ENCODE measurements at regions not wholly inside any gene's neighbourhood (a gene's known extent, or its start where the extent isn't known, plus 50 kb on each side); places are given as distances from the start of the nearest gene placed in this dataset.

DNA sequence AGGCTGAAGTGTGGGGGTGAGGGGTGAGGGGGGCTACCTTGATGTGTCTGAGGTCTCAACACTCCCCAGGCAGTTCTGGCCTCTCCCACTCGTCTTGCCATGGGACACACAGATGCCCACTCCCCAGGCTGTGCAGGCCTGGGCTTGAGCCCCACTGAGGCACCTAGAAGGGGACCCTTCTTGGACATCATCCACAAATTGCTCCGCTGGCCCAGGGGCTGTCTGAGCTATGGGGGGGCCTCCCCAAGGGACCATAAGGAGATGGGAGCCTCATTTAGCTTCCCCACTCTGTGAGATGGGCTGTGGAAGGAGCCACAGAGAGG, 155.5 kb upstream of the MLN start:
- Histone ChIP-seq H3K4me1 (ENCODE audit: control insufficient read depth, insufficient read depth, low read length) (peaks cover 32% of the 10 kb centered on the region), H3K9ac (ENCODE audit: low read length) (no peak overlapping the region), H3K27ac (ENCODE audit: low read depth, low read length) (no peak overlapping the region), H3K27me3 (ENCODE audit: control insufficient read depth, insufficient read depth, low read length) (no peaks in the 10 kb centered on the region), H3K4me3 (ENCODE audit: low read depth, low read length) (no peak overlapping the region), H3K36me3 (ENCODE audit: control insufficient read depth, insufficient read depth, low read length) (no peaks in the 10 kb centered on the region), H3K9me3 (ENCODE audit: control insufficient read depth, insufficient read depth, low read depth, low read length) (peaks cover under 1% of the 10 kb centered on the region; the same call in 1 of the 2 replicates)

DNA sequence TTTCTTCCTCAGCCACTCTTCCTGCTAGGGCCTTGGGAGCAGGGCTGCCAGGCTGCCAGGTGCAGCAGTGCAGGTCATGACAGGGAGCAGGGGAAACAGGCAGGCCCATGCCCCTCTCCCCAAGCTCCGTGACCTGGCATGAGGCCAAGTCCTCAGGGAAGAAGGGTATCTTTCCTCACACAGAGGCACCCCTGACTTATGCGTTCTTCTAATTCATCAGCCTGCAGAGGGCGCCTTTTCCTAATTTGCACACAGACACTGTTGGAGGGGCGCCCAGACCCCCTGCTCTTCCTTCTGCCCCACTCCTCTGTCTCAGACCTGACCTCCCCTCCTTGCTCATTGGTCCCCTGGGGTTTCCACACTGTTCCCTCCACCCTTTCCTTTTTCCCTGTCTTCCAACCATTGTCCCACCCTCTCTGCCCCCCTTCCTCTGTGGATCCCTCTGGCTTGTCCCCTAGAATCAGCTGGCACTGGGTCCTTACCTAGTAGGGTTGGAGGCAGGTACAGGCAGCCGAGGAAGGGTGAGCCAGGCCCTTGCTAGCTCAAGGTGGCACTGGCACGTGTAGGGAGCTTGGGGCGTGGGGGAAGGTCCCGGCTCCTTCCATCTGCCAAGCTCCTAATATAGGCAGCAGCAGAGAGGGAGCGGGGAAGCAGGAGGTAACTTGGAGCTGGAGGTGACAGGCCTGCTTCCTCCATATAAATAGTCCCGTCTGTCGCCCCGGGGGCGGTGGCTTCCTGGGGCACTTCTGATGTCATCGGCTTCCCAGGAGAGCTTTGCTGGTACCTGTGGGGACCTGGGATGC, 154.9 kb upstream of the MLN start:
- Histone ChIP-seq H3K9ac (ENCODE audit: low read length) (peak overlapping the region; percentile 24), H3K9me3 (ENCODE audit: control insufficient read depth, insufficient read depth, low read depth, low read length) (no peaks in the 10 kb centered on the region), H3K4me1 (ENCODE audit: control insufficient read depth, insufficient read depth, low read length) (peaks cover 33% of the 10 kb centered on the region), H3K36me3 (ENCODE audit: control insufficient read depth, insufficient read depth, low read length) (no peaks in the 10 kb centered on the region), H3K27ac (ENCODE audit: low read depth, low read length) (no peak overlapping the region), H3K27me3 (ENCODE audit: control insufficient read depth, insufficient read depth, low read length) (no peaks in the 10 kb centered on the region), H3K4me3 (ENCODE audit: low read depth, low read length) (no peak overlapping the region)

DNA sequence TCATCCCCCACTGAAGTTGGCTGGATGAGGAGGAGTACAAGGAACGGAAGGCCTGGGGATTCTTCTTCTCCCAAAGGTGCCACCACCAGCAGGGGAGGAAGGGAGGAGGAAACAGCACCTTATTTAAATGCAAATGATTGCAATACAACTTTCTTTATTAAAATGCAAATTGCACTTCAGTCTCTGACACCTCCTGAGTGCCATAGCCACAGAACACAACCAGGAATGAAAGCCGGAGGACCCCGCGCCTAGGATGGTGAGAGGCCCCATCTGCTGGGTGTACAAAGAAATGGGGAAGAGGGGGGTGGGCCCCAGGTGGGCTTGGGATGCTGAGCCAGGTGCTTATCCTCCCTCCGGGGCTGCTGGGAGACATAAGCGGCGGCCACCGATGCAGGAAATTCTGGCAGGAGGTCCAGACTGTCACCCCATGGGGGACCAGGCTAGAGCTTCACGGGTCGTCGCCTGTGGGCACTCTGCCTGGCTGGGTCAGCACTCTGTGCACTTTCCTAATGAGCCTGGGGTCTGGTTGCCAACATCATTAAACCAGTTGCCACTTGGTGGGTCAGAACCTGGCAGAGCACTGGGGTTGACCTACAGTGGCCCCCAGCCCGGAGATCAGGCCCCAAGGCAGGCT, 154.2 kb upstream of the MLN start:
- no peaks in the 10 kb centered on the region for H3K27me3 ChIP-seq (ENCODE audit: control insufficient read depth, insufficient read depth, low read length)
- peaks cover 33% of the 10 kb centered on the region for H3K4me1 ChIP-seq (ENCODE audit: control insufficient read depth, insufficient read depth, low read length)

DNA sequence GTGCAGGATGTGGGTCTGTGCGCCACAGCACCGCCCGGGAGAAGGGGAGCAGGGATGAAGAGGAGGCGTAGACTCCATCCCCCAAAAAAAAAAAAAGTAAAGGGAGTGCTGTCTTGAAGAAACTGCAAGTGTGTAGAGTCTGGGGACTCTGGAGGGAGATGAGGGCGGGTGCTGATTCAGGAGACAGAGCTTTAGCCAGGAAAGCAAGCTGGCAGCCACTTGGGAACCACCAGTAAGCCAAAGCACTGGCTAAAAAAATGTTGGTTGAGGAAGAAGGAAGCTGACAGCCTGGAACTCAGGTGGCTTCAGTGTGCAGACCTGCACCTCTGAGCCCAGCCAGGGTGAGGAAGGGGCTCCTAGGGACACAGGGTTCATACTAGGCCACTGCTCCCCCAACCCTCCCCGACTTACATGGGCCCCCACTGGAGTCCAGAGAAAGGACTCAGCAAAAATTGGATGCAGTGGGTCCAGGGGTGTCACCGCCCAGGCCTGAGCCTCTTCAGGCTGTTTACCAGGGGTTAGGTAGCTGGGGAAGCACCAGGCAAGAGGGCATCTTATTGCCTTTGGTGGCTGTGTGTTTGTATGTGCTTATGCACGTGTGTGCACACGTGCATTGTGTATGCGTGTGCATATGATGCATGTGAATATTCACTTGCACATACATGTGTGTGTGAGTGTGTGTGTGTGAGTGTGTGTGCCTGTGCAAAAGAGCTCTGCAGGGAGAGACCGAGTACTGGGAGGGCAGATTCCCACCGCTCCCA, 153.5 kb upstream of the MLN start:
- no peaks in the 10 kb centered on the region for H3K9me3 ChIP-seq (ENCODE audit: control insufficient read depth, insufficient read depth, low read depth, low read length)
- H3K27me3 ChIP-seq (ENCODE audit: control insufficient read depth, insufficient read depth, low read length): peaks cover 4% of the 10 kb centered on the region; the same call in 1 of the 2 replicates
- no peak overlapping the region for H3K9ac ChIP-seq (ENCODE audit: low read length)
- H3K27ac ChIP-seq (ENCODE audit: low read depth, low read length): no peak overlapping the region
- H3K4me3 ChIP-seq (ENCODE audit: low read depth, low read length): no peak overlapping the region
- H3K4me1 ChIP-seq (ENCODE audit: control insufficient read depth, insufficient read depth, low read length): peaks cover 32% of the 10 kb centered on the region
- no peaks in the 10 kb centered on the region for H3K36me3 ChIP-seq (ENCODE audit: control insufficient read depth, insufficient read depth, low read length)

More for the DNA sequence above, 154.2 kb upstream of the MLN start:
- H3K9me3 ChIP-seq (ENCODE audit: control insufficient read depth, insufficient read depth, low read depth, low read length): no peaks in the 10 kb centered on the region
- no peak overlapping the region for H3K4me3 ChIP-seq (ENCODE audit: low read depth, low read length)
- H3K36me3 ChIP-seq (ENCODE audit: control insufficient read depth, insufficient read depth, low read length): no peaks in the 10 kb centered on the region
- no peak overlapping the region for H3K9ac ChIP-seq (ENCODE audit: low read length)
- no peak overlapping the region for H3K27ac ChIP-seq (ENCODE audit: low read depth, low read length)

- Histone ChIP-seq H3K36me3 (ENCODE audit: control insufficient read depth, insufficient read depth, low read length) (no peaks in the 10 kb centered on the region), H3K27ac (ENCODE audit: low read depth, low read length) (no peak overlapping the region), H3K9ac (ENCODE audit: low read length) (no peak overlapping the region), H3K4me1 (ENCODE audit: control insufficient read depth, insufficient read depth, low read length) (peaks cover 33% of the 10 kb centered on the region), H3K9me3 (ENCODE audit: control insufficient read depth, insufficient read depth, low read depth, low read length) (no peaks in the 10 kb centered on the region), H3K27me3 (ENCODE audit: control insufficient read depth, insufficient read depth, low read length) (peaks cover 4% of the 10 kb centered on the region; the same call in 1 of the 2 replicates), H3K4me3 (ENCODE audit: low read depth, low read length) (no peak overlapping the region)
Observed at GRCh38 chr6:33956206-33956605, 152.4 kb upstream of the MLN start.

DNA sequence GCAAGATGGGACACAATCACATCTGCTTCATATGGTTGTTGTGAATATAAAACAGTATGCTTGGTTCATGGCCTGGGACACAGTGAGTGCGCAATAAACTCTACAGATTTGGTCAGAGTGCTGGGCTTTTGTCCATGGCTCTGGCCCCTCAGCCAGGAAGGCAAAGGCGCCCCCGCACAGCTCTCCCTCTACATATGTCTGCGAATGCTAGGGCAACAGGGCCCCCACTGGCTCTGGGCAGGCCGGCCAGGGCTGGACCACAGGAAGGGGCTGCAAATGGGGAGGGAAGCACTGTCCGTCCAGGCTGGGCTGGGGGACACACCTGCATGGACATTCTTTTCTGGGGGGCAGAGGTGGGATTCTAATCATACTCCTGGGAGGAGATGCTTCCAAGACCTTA, 151.8 kb upstream of the MLN start:
- Histone ChIP-seq H3K27me3 (ENCODE audit: control insufficient read depth, insufficient read depth, low read length) (peaks cover 4% of the 10 kb centered on the region; the same call in 1 of the 2 replicates), H3K4me3 (ENCODE audit: low read depth, low read length) (no peak overlapping the region), H3K9ac (ENCODE audit: low read length) (no peak overlapping the region), H3K9me3 (ENCODE audit: control insufficient read depth, insufficient read depth, low read depth, low read length) (no peaks in the 10 kb centered on the region), H3K36me3 (ENCODE audit: control insufficient read depth, insufficient read depth, low read length) (no peaks in the 10 kb centered on the region), H3K27ac (ENCODE audit: low read depth, low read length) (no peak overlapping the region), H3K4me1 (ENCODE audit: control insufficient read depth, insufficient read depth, low read length) (peaks cover 39% of the 10 kb centered on the region)

DNA sequence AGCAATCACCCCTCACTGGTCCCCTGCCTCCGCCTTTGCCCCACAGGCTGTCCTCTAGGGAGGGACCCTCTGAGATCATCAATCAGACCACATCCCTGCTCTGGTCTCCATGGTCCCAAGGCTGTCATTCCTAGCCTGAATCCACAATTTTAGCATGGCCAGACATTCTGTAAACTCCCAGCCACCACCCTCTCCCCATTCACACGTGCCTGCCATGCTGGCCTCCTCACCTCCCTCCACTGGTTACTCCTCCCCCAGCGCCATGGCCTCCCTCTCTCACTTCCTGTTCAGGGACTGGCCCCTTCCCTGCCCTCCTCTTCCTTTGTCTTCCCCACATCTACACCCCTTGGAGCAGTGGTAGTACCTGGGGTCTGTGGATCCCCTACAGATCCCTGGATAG, 150.7 kb upstream of the MLN start:
- H3K4me1 ChIP-seq (ENCODE audit: control insufficient read depth, insufficient read depth, low read length): peaks cover 46% of the 10 kb centered on the region
- no peak overlapping the region for H3K9ac ChIP-seq (ENCODE audit: low read length)
- no peaks in the 10 kb centered on the region for H3K9me3 ChIP-seq (ENCODE audit: control insufficient read depth, insufficient read depth, low read depth, low read length)
- H3K36me3 ChIP-seq (ENCODE audit: control insufficient read depth, insufficient read depth, low read length): no peaks in the 10 kb centered on the region
- no peak overlapping the region for H3K4me3 ChIP-seq (ENCODE audit: low read depth, low read length)
- peaks cover 4% of the 10 kb centered on the region; the same call in 1 of the 2 replicates for H3K27me3 ChIP-seq (ENCODE audit: control insufficient read depth, insufficient read depth, low read length)
- no peak overlapping the region for H3K27ac ChIP-seq (ENCODE audit: low read depth, low read length)

- Histone ChIP-seq H3K9ac (ENCODE audit: low read length) (no peak overlapping the region), H3K27me3 (ENCODE audit: control insufficient read depth, insufficient read depth, low read length) (peaks cover 17% of the 10 kb centered on the region; the same call in 1 of the 2 replicates), H3K9me3 (ENCODE audit: control insufficient read depth, insufficient read depth, low read depth, low read length) (no peaks in the 10 kb centered on the region)
Observed at GRCh38 chr6:33953171-33953570, 149.4 kb upstream of the MLN start.

GRCh38 chr6:33952016-33952415, 148.2 kb upstream of the MLN start:
- peaks cover 28% of the 10 kb centered on the region for H3K4me1 ChIP-seq (ENCODE audit: control insufficient read depth, insufficient read depth, low read length)
- no peaks in the 10 kb centered on the region for H3K36me3 ChIP-seq (ENCODE audit: control insufficient read depth, insufficient read depth, low read length)
- no peak overlapping the region for H3K9ac ChIP-seq (ENCODE audit: low read length)
- H3K4me3 ChIP-seq (ENCODE audit: low read depth, low read length): no peak overlapping the region
- H3K9me3 ChIP-seq (ENCODE audit: control insufficient read depth, insufficient read depth, low read depth, low read length): no peaks in the 10 kb centered on the region
- peaks cover 20% of the 10 kb centered on the region; the same call in 1 of the 2 replicates for H3K27me3 ChIP-seq (ENCODE audit: control insufficient read depth, insufficient read depth, low read length)
- H3K27ac ChIP-seq (ENCODE audit: low read depth, low read length): no peak overlapping the region

More at GRCh38 chr6:33953171-33953570, 149.4 kb upstream of the MLN start:
- no peak overlapping the region for H3K27ac ChIP-seq (ENCODE audit: low read depth, low read length)
- H3K4me1 ChIP-seq (ENCODE audit: control insufficient read depth, insufficient read depth, low read length): peaks cover 34% of the 10 kb centered on the region
- no peaks in the 10 kb centered on the region for H3K36me3 ChIP-seq (ENCODE audit: control insufficient read depth, insufficient read depth, low read length)
- H3K4me3 ChIP-seq (ENCODE audit: low read depth, low read length): no peak overlapping the region

GRCh38 chr6:33950891-33951889, 147.4 kb upstream of the MLN start:
- Histone ChIP-seq H3K27ac (ENCODE audit: low read depth, low read length) (no peak overlapping the region), H3K27me3 (ENCODE audit: control insufficient read depth, insufficient read depth, low read length) (peaks cover 20% of the 10 kb centered on the region; the same call in 1 of the 2 replicates), H3K4me3 (ENCODE audit: low read depth, low read length) (no peak overlapping the region)

More at GRCh38 chr6:33950891-33951889, 147.4 kb upstream of the MLN start:
- Histone ChIP-seq H3K9ac (ENCODE audit: low read length) (no peak overlapping the region), H3K4me1 (ENCODE audit: control insufficient read depth, insufficient read depth, low read length) (peaks cover 35% of the 10 kb centered on the region), H3K9me3 (ENCODE audit: control insufficient read depth, insufficient read depth, low read depth, low read length) (no peaks in the 10 kb centered on the region), H3K36me3 (ENCODE audit: control insufficient read depth, insufficient read depth, low read length) (no peaks in the 10 kb centered on the region)

All from HUES6 (cell line).